ENCODE measurements at regions not wholly inside any gene's neighbourhood (a gene's known extent, or its start where the extent isn't known, plus 50 kb on each side); places are given as distances from the start of the nearest gene placed in this dataset.

DNA sequence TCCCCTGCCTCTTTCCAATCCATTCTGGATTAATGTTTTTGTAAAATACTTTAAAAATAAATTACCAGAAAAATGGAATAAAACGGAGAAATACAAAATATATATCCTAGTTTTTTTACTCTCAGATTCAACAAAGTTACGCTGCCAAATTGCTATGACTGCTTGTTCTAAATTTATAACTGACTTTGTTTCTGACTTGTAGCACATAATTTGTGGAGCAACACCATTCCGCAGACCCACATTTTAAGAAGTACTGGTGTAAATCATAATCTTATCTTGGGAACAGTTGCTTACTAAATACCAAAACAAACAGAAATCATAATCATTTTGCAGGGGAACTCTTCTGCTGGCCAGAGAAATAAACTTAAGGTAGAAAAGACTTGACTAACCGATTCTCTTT, 339.4 kb upstream of the CBLB start:
- intact Hi-C loops (cut with DNase I; ENCODE audit: low total_unique reads) (loop anchor here (5.0 to 10.0 kb wide), 3 partner anchors 134 to 523 kb away; partner anchors contain the start of gene CBLB), in situ Hi-C loops (cut with MboI; ENCODE audit: low sequenced_read_pairs in 4 of 4) (no loop called here)
- peaks cover 18 to 40% of the 10 kb centered on the region in 2 donors for H3K4me1 ChIP-seq
- no peaks in the 10 kb centered on the region for H3K9me3 ChIP-seq
- ATAC-seq (no peak), DNase-seq (no peak)
- TF ChIP-seq, protein P1, sequence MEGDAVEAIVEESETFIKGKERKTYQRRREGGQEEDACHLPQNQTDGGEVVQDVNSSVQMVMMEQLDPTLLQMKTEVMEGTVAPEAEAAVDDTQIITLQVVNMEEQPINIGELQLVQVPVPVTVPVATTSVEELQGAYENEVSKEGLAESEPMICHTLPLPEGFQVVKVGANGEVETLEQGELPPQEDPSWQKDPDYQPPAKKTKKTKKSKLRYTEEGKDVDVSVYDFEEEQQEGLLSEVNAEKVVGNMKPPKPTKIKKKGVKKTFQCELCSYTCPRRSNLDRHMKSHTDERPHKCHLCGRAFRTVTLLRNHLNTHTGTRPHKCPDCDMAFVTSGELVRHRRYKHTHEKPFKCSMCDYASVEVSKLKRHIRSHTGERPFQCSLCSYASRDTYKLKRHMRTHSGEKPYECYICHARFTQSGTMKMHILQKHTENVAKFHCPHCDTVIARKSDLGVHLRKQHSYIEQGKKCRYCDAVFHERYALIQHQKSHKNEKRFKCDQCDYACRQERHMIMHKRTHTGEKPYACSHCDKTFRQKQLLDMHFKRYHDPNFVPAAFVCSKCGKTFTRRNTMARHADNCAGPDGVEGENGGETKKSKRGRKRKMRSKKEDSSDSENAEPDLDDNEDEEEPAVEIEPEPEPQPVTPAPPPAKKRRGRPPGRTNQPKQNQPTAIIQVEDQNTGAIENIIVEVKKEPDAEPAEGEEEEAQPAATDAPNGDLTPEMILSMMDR (IDR thresholded peaks at IDR 0.05 in 4 of 5, conservative IDR thresholded peaks at IDR 0.05 in 1 of 5) = no peak
- no peak for TF ChIP-seq POLR2A (IDR thresholded peaks at IDR 0.05)
- no peak overlapping the region for H3K4me3 ChIP-seq
- no peaks in the 10 kb centered on the region for H3K27me3 ChIP-seq
- peak overlapping the region in 1 of 4 donors; percentile 0 for H3K27ac ChIP-seq
- no peaks in the 10 kb centered on the region for H3K36me3 ChIP-seq

DNA sequence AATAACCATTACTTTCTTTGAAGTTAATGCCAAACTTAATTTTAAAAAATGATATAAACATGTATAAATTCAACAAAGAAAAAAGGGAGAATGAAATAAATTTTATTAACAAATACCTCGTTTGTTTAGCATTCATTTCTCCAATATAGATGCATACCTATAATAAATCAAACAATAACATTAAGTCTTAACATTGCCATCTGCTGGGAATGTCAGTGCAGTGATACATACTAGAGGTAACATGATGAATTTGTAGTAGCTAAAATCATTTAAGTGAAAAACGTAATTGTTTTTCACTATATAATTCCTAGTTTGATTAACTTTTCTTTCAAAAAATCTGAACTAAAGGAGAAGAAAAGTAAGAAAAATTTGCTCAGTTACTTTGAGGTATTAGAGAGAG, 340.2 kb upstream of the CBLB start:
- no peaks in the 10 kb centered on the region for H3K27me3 ChIP-seq
- in situ Hi-C loops (cut with MboI; ENCODE audit: low sequenced_read_pairs in 4 of 4) (no loop called here), intact Hi-C loops (cut with DNase I; ENCODE audit: low total_unique reads) (loop anchor here (5.0 to 10.0 kb wide), 3 partner anchors 133 to 524 kb away; partner anchors contain the start of gene CBLB)
- no peaks in the 10 kb centered on the region for H3K36me3 ChIP-seq
- DNase-seq = no peak
- no peak for TF ChIP-seq POLR2A (IDR thresholded peaks at IDR 0.05)
- TF ChIP-seq, protein P1 (IDR thresholded peaks at IDR 0.05 in 4 of 5, conservative IDR thresholded peaks at IDR 0.05 in 1 of 5) = no peak
- no peaks in the 10 kb centered on the region for H3K9me3 ChIP-seq
- peaks cover 18 to 40% of the 10 kb centered on the region in 2 donors for H3K4me1 ChIP-seq
- no peak for ATAC-seq
- no peak overlapping the region for H3K27ac ChIP-seq
- H3K4me3 ChIP-seq = no peak overlapping the region

DNA sequence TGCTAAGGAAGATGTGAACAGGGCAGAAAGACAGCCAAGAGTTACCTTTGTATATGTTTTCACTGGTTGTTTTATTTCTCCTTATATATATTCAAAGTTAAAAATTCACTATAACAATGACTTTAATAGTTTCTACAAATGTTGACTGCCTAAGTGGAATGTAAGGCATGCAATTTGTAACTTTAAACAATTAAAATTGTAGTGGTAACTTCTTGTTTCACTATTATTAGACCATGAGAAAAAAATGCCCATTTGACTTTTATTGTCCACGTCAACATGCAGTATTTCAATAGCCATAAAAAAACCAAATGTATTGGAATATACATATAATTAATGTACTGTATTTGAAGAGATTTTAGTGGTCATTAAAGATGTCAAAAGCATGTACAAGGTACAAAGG, 340.7 kb upstream of the CBLB start:
- intact Hi-C loops (cut with DNase I; ENCODE audit: low total_unique reads) (loop anchor here (5.0 to 10.0 kb wide), 3 partner anchors 133 to 525 kb away; partner anchors contain the start of gene CBLB), in situ Hi-C loops (cut with MboI; ENCODE audit: low sequenced_read_pairs in 4 of 4) (no loop called here)
- DNase-seq = no peak
- Histone ChIP-seq H3K36me3 (no peaks in the 10 kb centered on the region), H3K4me1 (peaks cover 18 to 40% of the 10 kb centered on the region in 2 donors), H3K27ac (no peak overlapping the region), H3K27me3 (no peaks in the 10 kb centered on the region), H3K4me3 (no peak overlapping the region), H3K9me3 (no peaks in the 10 kb centered on the region)
- no peak for ATAC-seq
- no peak for TF ChIP-seq POLR2A (IDR thresholded peaks at IDR 0.05)
- TF ChIP-seq, protein P1 (IDR thresholded peaks at IDR 0.05 in 4 of 5, conservative IDR thresholded peaks at IDR 0.05 in 1 of 5) = no peak

DNA sequence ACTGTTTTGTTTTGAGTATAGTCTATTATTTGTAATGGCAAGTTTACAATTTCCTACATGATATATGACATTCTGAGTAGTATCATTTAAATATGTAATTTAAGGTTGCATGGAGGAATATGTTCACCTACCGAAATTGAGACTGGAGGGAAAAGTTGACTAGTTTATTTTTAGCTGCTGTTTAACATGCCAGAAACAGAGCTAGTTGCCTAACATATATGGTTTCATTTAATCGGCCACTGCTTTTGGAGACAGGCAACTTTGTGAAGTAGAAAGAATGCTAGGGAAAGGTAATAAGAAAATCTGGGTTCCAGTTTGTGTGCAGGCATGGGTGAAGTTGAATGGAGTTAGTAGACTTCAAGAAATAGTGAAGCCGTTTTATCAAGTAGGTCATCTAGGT, 342.1 kb upstream of the CBLB start:
- in situ Hi-C loops (cut with MboI; ENCODE audit: low sequenced_read_pairs in 4 of 4) (no loop called here), intact Hi-C loops (cut with DNase I; ENCODE audit: low total_unique reads) (no loop called here)
- peaks cover 15 to 36% of the 10 kb centered on the region in 2 donors for H3K4me1 ChIP-seq
- no peaks in the 10 kb centered on the region for H3K36me3 ChIP-seq
- TF ChIP-seq, protein P1 (IDR thresholded peaks at IDR 0.05 in 4 of 5, conservative IDR thresholded peaks at IDR 0.05 in 1 of 5) = no peak
- TF ChIP-seq POLR2A (IDR thresholded peaks at IDR 0.05) = no peak
- ATAC-seq = peak in 1 of 2 donors; percentile 63
- no peak overlapping the region for H3K4me3 ChIP-seq
- no peaks in the 10 kb centered on the region for H3K9me3 ChIP-seq
- no peaks in the 10 kb centered on the region for H3K27me3 ChIP-seq
- H3K27ac ChIP-seq = no peak overlapping the region
- no peak for DNase-seq

DNA sequence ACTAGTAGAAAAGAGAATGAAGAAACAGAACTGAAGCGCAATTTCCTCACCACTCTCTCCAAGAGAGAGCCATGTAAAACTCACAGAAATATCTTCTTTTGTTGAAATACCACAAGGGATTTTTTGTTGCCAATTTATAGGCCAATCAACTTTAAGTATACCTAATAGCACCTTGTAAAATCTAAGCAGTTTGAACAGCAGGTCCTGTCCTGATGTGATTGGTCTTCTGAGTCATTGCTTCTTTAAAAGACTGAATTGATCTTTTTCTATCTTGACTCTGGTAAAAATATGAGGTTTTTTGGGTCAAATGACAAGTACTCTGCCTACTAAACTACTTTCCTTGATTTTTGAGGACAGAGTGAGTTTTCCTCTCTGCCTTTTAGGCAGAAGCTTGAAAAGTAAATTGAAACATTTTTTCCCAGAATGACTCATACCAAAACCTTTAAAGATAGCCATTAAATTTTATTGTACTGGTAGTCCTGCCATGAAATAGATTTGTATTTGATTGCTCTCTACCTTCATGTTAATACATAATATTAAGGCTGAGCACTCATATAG, 343.9 kb upstream of the CBLB start:
- H3K4me1 ChIP-seq = peaks cover 9 to 24% of the 10 kb centered on the region in 2 donors
- no peaks in the 10 kb centered on the region for H3K36me3 ChIP-seq
- intact Hi-C loops (cut with DNase I; ENCODE audit: low total_unique reads) = no loop called here
- DNase-seq (no peak), ATAC-seq (no peak)
- no peaks in the 10 kb centered on the region for H3K27me3 ChIP-seq
- in situ Hi-C loops (cut with MboI; ENCODE audit: low sequenced_read_pairs in 4 of 4) = no loop called here
- H3K4me3 ChIP-seq = no peak overlapping the region
- TF ChIP-seq, protein P1 (IDR thresholded peaks at IDR 0.05 in 4 of 5, conservative IDR thresholded peaks at IDR 0.05 in 1 of 5) = no peak
- no peak for TF ChIP-seq POLR2A (IDR thresholded peaks at IDR 0.05)
- no peaks in the 10 kb centered on the region for H3K9me3 ChIP-seq
- H3K27ac ChIP-seq = no peak overlapping the region
